Ovary (tissue), 7 donors: ENCODE measurements at regions not wholly inside any gene's neighbourhood (a gene's known extent, or its start where the extent isn't known, plus 50 kb on each side); places are given as distances from the start of the nearest gene placed in this dataset.

Source experiments
- DNase-seq, 5 donors: peaks; one replicate each; pipeline ENCODE4 v3.0.0-alpha.2; 2019 to 2020
- H3K27ac ChIP-seq, 2 donors: fragments of 200-600 bp; one replicate each; pipeline versions ENCODE4 v1.5.1 to v1.8.0; 2019 to 2022
- H3K27me3 ChIP-seq: fragments of 200-600 bp; one replicate; pipeline ENCODE4 v1.8.0; 2022
- H3K36me3 ChIP-seq: fragments of 200-600 bp; sonication (generic); one replicate; pipeline ENCODE4 v1.5.1; 2019
- H3K4me1 ChIP-seq: one replicate; pipeline ENCODE4 v1.8.1; 2013; ENCODE audit warnings: mild to moderate bottlenecking, moderate library complexity; ENCODE audit not compliant: insufficient read depth
- H3K4me3 ChIP-seq: fragments of 200-600 bp; sonication (generic); one replicate; pipeline ENCODE4 v1.5.1; 2017
- H3K9me3 ChIP-seq, 2 donors: fragments of 200-600 bp in 1 of 2; sonication (generic) in 1 of 2; one replicate each; pipeline versions ENCODE4 v1.5.1 to v1.8.1; 2013 to 2019; ENCODE audit warnings: mild to moderate bottlenecking in 1 of 2, moderate library complexity in 1 of 2
- CTCF ChIP-seq, 3 donors: fragments of 450-650 bp in 2 of 3; fragments of 200-600 bp in 1 of 3; IDR thresholded peaks; one replicate each; pipeline versions ENCODE4 v1.5.1 to v1.8.0; 2016 to 2022; ENCODE audit warnings: antibody characterized with exemption in 3 of 3, mild to moderate bottlenecking in 1 of 3
- EP300 ChIP-seq: sonication (generic); formaldehyde crosslinking; IDR thresholded peaks from one replicate; pipeline ENCODE4 v1.6.1; 2017; ENCODE audit warnings: antibody characterized with exemption
- POLR2A ChIP-seq: fragments of 450-650 bp; IDR thresholded peaks from one replicate; pipeline ENCODE4 v1.6.1; 2017; ENCODE audit warnings: antibody characterized with exemption, mild to moderate bottlenecking, moderate library complexity
- WGBS, 3 donors: extraction: QIAGEN DNeasy Blood & Tissue Kit in 1 of 3; methylation state at CpG; one replicate each; pipeline versions ENCODE4 v1.1.5 to v1.1.7; 2013 to 2017; 5-methylcytosine and 5-hydroxymethylcytosine counted together
- intact Hi-C, 4 donors: fragments of 100-400 bp; cut with DNase I; formaldehyde crosslinking; loops; one replicate each; pipeline versions ENCODE4 v1.11.0 to v1.15.1; 2022 to 2023
- donor health status: DM: no; HTN: no; CAD: no; lungs with moderate emphysema.
- donor health status: DM: no; HTN: no; CAD: no.
- donor health status: Bipolar disorder and iron deficiency.
- donor health status: DM: no; HTN: no; CAD: no.
- donor health status: DM: yes; HTN: yes; CAD: no.

- WGBS, 3 donors: 32 to 35% (median 34%) methylated on average over 5 of the region's 5 CpGs
These were observed 485.4 kb downstream of the TNS1 start for GRCh38 chr2:217517402-217517801.

GRCh38 chr2:217515615-217516309 is 487.0 kb downstream of the TNS1 start:
- H3K4me1 ChIP-seq: peaks cover 3% of the 10 kb centered on the region
- no peak overlapping the region for H3K27ac ChIP-seq
- 78 to 96% (median 96%) methylated on average over 5 of the region's 5 CpGs for WGBS, 3 donors
- H3K36me3 ChIP-seq: no peaks in the 10 kb centered on the region
- intact Hi-C loops: loop anchor here in 3 of 4 donors (5.0 to 10.0 kb wide), 2 partner anchors 197 to 199 kb away; no protein-coding TSS in a partner anchor
- H3K27me3 ChIP-seq: no peaks in the 10 kb centered on the region
- H3K9me3 ChIP-seq: no peaks in the 10 kb centered on the region
- no peak overlapping the region for H3K4me3 ChIP-seq
- DNase-seq: no peak
- no peak for TF ChIP-seq CTCF (IDR thresholded peaks at IDR 0.05)
- no peak for TF ChIP-seq POLR2A
- TF ChIP-seq EP300: no peak

More at GRCh38 chr2:217517402-217517801, 485.4 kb downstream of the TNS1 start:
- intact Hi-C loops: loop anchor here in 3 of 4 donors (5.0 to 10.0 kb wide), 2 partner anchors 195 to 197 kb away; no protein-coding TSS in a partner anchor
- Histone ChIP-seq H3K27me3 (no peaks in the 10 kb centered on the region), H3K27ac (peak overlapping the region in 1 of 2 donors; percentile 20), H3K9me3 (no peaks in the 10 kb centered on the region), H3K36me3 (no peaks in the 10 kb centered on the region), H3K4me3 (no peak overlapping the region), H3K4me1 (no peaks in the 10 kb centered on the region)
- no peak for TF ChIP-seq POLR2A
- no peak for TF ChIP-seq EP300
- no peak for TF ChIP-seq CTCF (IDR thresholded peaks at IDR 0.05)
- peak; percentile 39 to 65 (median 57) for DNase-seq

- H3K9me3 ChIP-seq: no peaks in the 10 kb centered on the region
- no peaks in the 10 kb centered on the region for H3K27me3 ChIP-seq
- no peak overlapping the region for H3K4me3 ChIP-seq
- no peak for DNase-seq
- TF ChIP-seq EP300 (no peak), CTCF (IDR thresholded peaks at IDR 0.05) (no peak), POLR2A (no peak)
- H3K27ac ChIP-seq: no peak overlapping the region
- H3K4me1 ChIP-seq: peaks cover 3% of the 10 kb centered on the region
- intact Hi-C loops: loop anchor here (5.0 to 10.0 kb wide), 5 partner anchors 131 to 821 kb away; partner anchors contain the start of gene IGFBP5 (in 2 of the 4)
- H3K36me3 ChIP-seq: no peaks in the 10 kb centered on the region
- WGBS, 3 donors: 12 to 23% (median 13%) methylated on average over 1 of the region's 1 CpG
These were observed 489.5 kb downstream of the TNS1 start for GRCh38 chr2:217513258-217513657.

- Histone ChIP-seq H3K4me1 (peaks cover 3% of the 10 kb centered on the region), H3K27me3 (no peaks in the 10 kb centered on the region), H3K9me3 (no peaks in the 10 kb centered on the region), H3K4me3 (no peak overlapping the region), H3K27ac (no peak overlapping the region), H3K36me3 (no peaks in the 10 kb centered on the region)
- no peak for DNase-seq
- intact Hi-C loops: loop anchor here (5.0 to 10.0 kb wide), 5 partner anchors 130 to 820 kb away; partner anchors contain the start of gene IGFBP5 (in 2 of the 4)
- 72 to 97% (median 80%) methylated on average over 4 of the region's 4 CpGs for WGBS, 3 donors
- TF ChIP-seq POLR2A: no peak
- no peak for TF ChIP-seq EP300
- no peak for TF ChIP-seq CTCF (IDR thresholded peaks at IDR 0.05)
These were observed 490.1 kb downstream of the TNS1 start for GRCh38 chr2:217512728-217513127.
